Activated T-cell treated with anti-CD3 and anti-CD28 coated beads, Interleukin-2, amount 50 U/mL, for 72 hours (primary cell): ENCODE measurements at regions not wholly inside any gene's neighbourhood (a gene's known extent, or its start where the extent isn't known, plus 50 kb on each side); places are given as distances from the start of the nearest gene placed in this dataset.
"Not testable (repeated sequence)": the region's sequence is repeated elsewhere in the genome, so short reads cannot be mapped to it uniquely, and the experiment has no call there.

ENCODE experiments used
- ATAC-seq, 2 donors: fragments of 150-1000 bp; cut with Tn5 transposase; replicated peaks in 1 of 2; 2 replicates each; pipeline ENCODE4 v1.10.0; 2021; ENCODE audit warnings: moderate library complexity in 2 of 2, mild to moderate bottlenecking in 1 of 2
- DNase-seq, 2 donors: peaks; one replicate each; pipeline ENCODE4 v3.0.0; 2021 to 2022; ENCODE audit warnings: mixed read lengths in 1 of 2
- H3K27ac Mint-ChIP-seq: one replicate; pipeline ENCODE4 v1.8.0; 2022; ENCODE audit warnings: mild to moderate bottlenecking, moderate library complexity, mixed read lengths
- H3K27me3 Mint-ChIP-seq: one replicate; pipeline ENCODE4 v1.8.0; 2022; ENCODE audit warnings: low read depth, mixed read lengths
- H3K36me3 Mint-ChIP-seq, 2 donors: one replicate each; pipeline ENCODE4 v1.8.0; 2022; ENCODE audit warnings: mixed read lengths in 2 of 2, mild to moderate bottlenecking in 1 of 2; ENCODE audit not compliant: insufficient read depth in 2 of 2
- H3K4me1 Mint-ChIP-seq: one replicate; pipeline ENCODE4 v1.8.0; 2022; ENCODE audit warnings: low read depth, mixed read lengths
- H3K4me3 Mint-ChIP-seq, 2 donors: one replicate each; pipeline ENCODE4 v1.8.0; 2022; ENCODE audit warnings: mild to moderate bottlenecking in 2 of 2, mixed read lengths in 2 of 2, moderate library complexity in 2 of 2
- H3K9me3 Mint-ChIP-seq, 2 donors: one replicate each; pipeline ENCODE4 v1.8.0; 2022; ENCODE audit warnings: mixed read lengths in 2 of 2

- no peaks in the 10 kb centered on the region for H3K36me3 Mint-ChIP-seq
- no peak for ATAC-seq
- no peak for DNase-seq
- no peaks in the 10 kb centered on the region for H3K27me3 Mint-ChIP-seq
- H3K9me3 Mint-ChIP-seq: peaks cover 0 to 3% of the 10 kb centered on the region in 2 donors
- no peak overlapping the region for H3K27ac Mint-ChIP-seq
- H3K4me1 Mint-ChIP-seq: no peaks in the 10 kb centered on the region
- H3K4me3 Mint-ChIP-seq: no peak overlapping the region
Observed at GRCh38 chr4:156109943-156110900, 156.6 kb upstream of the CTSO start.

- H3K27me3 Mint-ChIP-seq, H3K4me3 Mint-ChIP-seq, H3K9me3 Mint-ChIP-seq, ATAC-seq, H3K36me3 Mint-ChIP-seq, DNase-seq, H3K4me1 Mint-ChIP-seq, H3K27ac Mint-ChIP-seq: not testable (repeated sequence)
Observed at GRCh38 chr4:156109087-156109486, 155.4 kb upstream of the CTSO start.

- Mint-ChIP-seq H3K9me3 (peaks cover 0 to 3% of the 10 kb centered on the region in 2 donors), H3K27me3 (no peaks in the 10 kb centered on the region), H3K36me3 (no peaks in the 10 kb centered on the region), H3K4me3 (no peak overlapping the region), H3K4me1 (no peaks in the 10 kb centered on the region), H3K27ac (no peak overlapping the region)
- DNase-seq (no peak), ATAC-seq (no peak)
Observed at GRCh38 chr4:156103311-156103710, 149.6 kb upstream of the CTSO start.

- Mint-ChIP-seq H3K27ac (no peak overlapping the region), H3K9me3 (no peaks in the 10 kb centered on the region), H3K4me3 (no peak overlapping the region), H3K4me1 (no peaks in the 10 kb centered on the region), H3K27me3 (no peaks in the 10 kb centered on the region), H3K36me3 (no peaks in the 10 kb centered on the region)
- DNase-seq (no peak), ATAC-seq (no peak)
Observed at GRCh38 chr4:156102411-156102810, 148.7 kb upstream of the CTSO start.

- Mint-ChIP-seq H3K9me3 (no peaks in the 10 kb centered on the region), H3K4me1 (no peaks in the 10 kb centered on the region), H3K27ac (no peak overlapping the region), H3K4me3 (no peak overlapping the region), H3K36me3 (no peaks in the 10 kb centered on the region), H3K27me3 (no peaks in the 10 kb centered on the region)
- ATAC-seq (no peak), DNase-seq (no peak)
Observed at GRCh38 chr4:156101571-156101970, 147.9 kb upstream of the CTSO start.

- no peaks in the 10 kb centered on the region for H3K27me3 Mint-ChIP-seq
- no peak for DNase-seq
- no peaks in the 10 kb centered on the region for H3K36me3 Mint-ChIP-seq
- no peak overlapping the region for H3K4me3 Mint-ChIP-seq
- no peaks in the 10 kb centered on the region for H3K9me3 Mint-ChIP-seq
- H3K27ac Mint-ChIP-seq: no peak overlapping the region
- ATAC-seq: no peak
- H3K4me1 Mint-ChIP-seq: no peaks in the 10 kb centered on the region
Observed at GRCh38 chr4:156100651-156101050, 147.0 kb upstream of the CTSO start.

- H3K36me3 Mint-ChIP-seq: no peaks in the 10 kb centered on the region
Observed at GRCh38 chr4:156098805-156099204, 145.1 kb upstream of the CTSO start.

GRCh38 chr4:156085100-156085499 lies 131.4 kb upstream of the CTSO start:
- H3K36me3 Mint-ChIP-seq: no peaks in the 10 kb centered on the region
- no peak for ATAC-seq
- no peaks in the 10 kb centered on the region for H3K4me1 Mint-ChIP-seq
- no peak overlapping the region for H3K4me3 Mint-ChIP-seq
- H3K27ac Mint-ChIP-seq: no peak overlapping the region
- no peaks in the 10 kb centered on the region for H3K27me3 Mint-ChIP-seq
- DNase-seq: no peak
- H3K9me3 Mint-ChIP-seq: no peaks in the 10 kb centered on the region

More at GRCh38 chr4:156098805-156099204, 145.1 kb upstream of the CTSO start:
- Mint-ChIP-seq H3K27me3 (no peaks in the 10 kb centered on the region), H3K4me1 (no peaks in the 10 kb centered on the region), H3K9me3 (no peaks in the 10 kb centered on the region), H3K4me3 (no peak overlapping the region), H3K27ac (no peak overlapping the region)
- ATAC-seq (no peak), DNase-seq (no peak)

- ATAC-seq (no peak), DNase-seq (no peak)
- no peak overlapping the region for H3K27ac Mint-ChIP-seq
- H3K4me3 Mint-ChIP-seq: no peak overlapping the region
- H3K27me3 Mint-ChIP-seq: no peaks in the 10 kb centered on the region
- H3K4me1 Mint-ChIP-seq: no peaks in the 10 kb centered on the region
- peaks cover 0 to 2% of the 10 kb centered on the region in 2 donors for H3K9me3 Mint-ChIP-seq
- H3K36me3 Mint-ChIP-seq: no peaks in the 10 kb centered on the region
Observed at GRCh38 chr4:156084373-156084772, 130.7 kb upstream of the CTSO start.

GRCh38 chr4:156073976-156074375 lies 120.3 kb upstream of the CTSO start:
- Mint-ChIP-seq H3K9me3 (peaks cover 0 to 7% of the 10 kb centered on the region in 2 donors), H3K27me3 (no peaks in the 10 kb centered on the region), H3K36me3 (no peaks in the 10 kb centered on the region), H3K4me1 (no peaks in the 10 kb centered on the region), H3K27ac (peak overlapping the region; percentile 33), H3K4me3 (no peak overlapping the region)
- DNase-seq (no peak), ATAC-seq (no peak)

- Mint-ChIP-seq H3K9me3 (no peaks in the 10 kb centered on the region), H3K4me1 (no peaks in the 10 kb centered on the region), H3K27ac (no peak overlapping the region), H3K36me3 (no peaks in the 10 kb centered on the region), H3K4me3 (no peak overlapping the region), H3K27me3 (no peaks in the 10 kb centered on the region)
- DNase-seq: no peak
- no peak for ATAC-seq
Observed at GRCh38 chr4:156060661-156061060, 107.0 kb upstream of the CTSO start.

GRCh38 chr4:156053174-156053573 lies 99.5 kb upstream of the CTSO start:
- H3K36me3 Mint-ChIP-seq: no peaks in the 10 kb centered on the region
- H3K9me3 Mint-ChIP-seq: no peaks in the 10 kb centered on the region
- H3K4me1 Mint-ChIP-seq: no peaks in the 10 kb centered on the region
- no peak overlapping the region for H3K27ac Mint-ChIP-seq
- no peak for DNase-seq
- no peak overlapping the region for H3K4me3 Mint-ChIP-seq
- ATAC-seq: no peak
- no peaks in the 10 kb centered on the region for H3K27me3 Mint-ChIP-seq

GRCh38 chr4:156052116-156052515 lies 98.5 kb upstream of the CTSO start:
- no peaks in the 10 kb centered on the region for H3K4me1 Mint-ChIP-seq
- H3K36me3 Mint-ChIP-seq: no peaks in the 10 kb centered on the region
- no peak for DNase-seq
- H3K27ac Mint-ChIP-seq: no peak overlapping the region
- H3K9me3 Mint-ChIP-seq: no peaks in the 10 kb centered on the region
- H3K4me3 Mint-ChIP-seq: no peak overlapping the region
- no peaks in the 10 kb centered on the region for H3K27me3 Mint-ChIP-seq
- ATAC-seq: no peak

- Mint-ChIP-seq H3K27me3 (no peaks in the 10 kb centered on the region), H3K27ac (no peak overlapping the region), H3K9me3 (peaks cover 3% of the 10 kb centered on the region in 2 donors), H3K36me3 (no peaks in the 10 kb centered on the region), H3K4me1 (no peaks in the 10 kb centered on the region), H3K4me3 (no peak overlapping the region)
- DNase-seq (no peak), ATAC-seq (no peak)
Observed at GRCh38 chr4:156038772-156039171, 85.1 kb upstream of the CTSO start.
